ENCODE measurements at regions not wholly inside any gene's neighbourhood (a gene's known extent, or its start where the extent isn't known, plus 50 kb on each side); places are given as distances from the start of the nearest gene placed in this dataset.

GRCh38 chr9:16180091-16180490, 627.2 kb downstream of the CCDC171 start (continued):
- TF ChIP-seq TOE1 (IDR thresholded peaks at IDR 0.05; ENCODE audit: borderline replicate concordance) (no peak), TOE1 (CRISPR knock-in tag; IDR thresholded peaks at IDR 0.05; ENCODE audit: borderline replicate concordance, low read depth) (no peak), FOS (IDR thresholded peaks at IDR 0.05; ENCODE audit: extremely low read depth, insufficient read length) (no peak)

GRCh38 chr9:16180546-16180945, 627.7 kb downstream of the CCDC171 start:
- POLR2A ChIA-PET = no interaction called here
- 0% methylated on average over 2 of the region's 2 CpGs for WGBS (ENCODE audit: insufficient coverage, low coverage, missing lambda C conversion rate)
- intact Hi-C loops (cut with micrococcal nuclease) (no loop called here), in situ Hi-C loops (cut with MboI) (no loop called here)
- Histone ChIP-seq H3K27ac (ENCODE audit: extremely low read depth, low read depth, low read length) (no peak overlapping the region), H3K4me2 (ENCODE audit: insufficient read depth, low read length) (no peak overlapping the region), H4K20me1 (replicated peaks; ENCODE audit: control insufficient read depth, insufficient read depth, low read length) (no peaks in the 10 kb centered on the region), H3K36me3 (ENCODE audit: control insufficient read depth, insufficient read depth, low read length) (no peaks in the 10 kb centered on the region), H3K27me3 (ENCODE audit: control insufficient read depth in 2 of 2, insufficient read depth in 2 of 2, low read length in 2 of 2) (no peaks in the 10 kb centered on the region), H3K4me3 (no peak overlapping the region), H3K9me1 (ENCODE audit: control insufficient read depth, insufficient read depth, low read length) (no peaks in the 10 kb centered on the region), H3K4me1 (replicated peaks in 1 of 2; ENCODE audit: control insufficient read depth in 2 of 2, insufficient read depth in 2 of 2, low read length in 2 of 2) (no peaks in the 10 kb centered on the region), H3K79me2 (ENCODE audit: control insufficient read depth, insufficient read depth, low read length) (no peaks in the 10 kb centered on the region), H2AFZ (ENCODE audit: low read depth, low read length) (no peak overlapping the region), H3K9ac (ENCODE audit: insufficient read depth in 1 of 2, low read depth in 2 of 2, low read length in 2 of 2) (no peak overlapping the region), H3K9me3 (replicated peaks; ENCODE audit: control insufficient read depth, insufficient read depth, low read depth, low read length) (no peaks in the 10 kb centered on the region)
- DNase-seq (ENCODE audit: extremely low read depth in 1 of 4, low spot score in 3 of 4) (no peak), ATAC-seq (no peak), FAIRE-seq (no peak)
- TF ChIP-seq SMAD2 (IDR thresholded peaks at IDR 0.05; ENCODE audit: low read depth, low read length) (no peak), ZC3H11A (IDR thresholded peaks at IDR 0.05; ENCODE audit: low read depth, low read length) (no peak), ZNF134 (CRISPR knock-in tag; conservative IDR thresholded peaks at IDR 0.05) (no peak), ARHGAP35 (IDR thresholded peaks at IDR 0.05; ENCODE audit: partially characterized antibody) (no peak)
- no TSS peak for BruUV-seq (replicated peaks)
- CTCF ChIA-PET (ENCODE audit: low intra/inter-chr PET ratio) = no interaction called here

Data from K562 (cell line).